ENCODE measurements at regions not wholly inside any gene's neighbourhood (a gene's known extent, or its start where the extent isn't known, plus 50 kb on each side); places are given as distances from the start of the nearest gene placed in this dataset.

GRCh38 chr18:76266236-76266991, 228.6 kb downstream of the ZNF516 start:
- Histone ChIP-seq H2AFZ (ENCODE audit: low read depth, low read length) (no peak overlapping the region), H3K27ac (ENCODE audit: extremely low read depth, low read depth, low read length) (no peak overlapping the region), H3K4me2 (ENCODE audit: insufficient read depth, low read length) (no peak overlapping the region), H3K4me1 (replicated peaks in 1 of 2; ENCODE audit: control insufficient read depth in 2 of 2, insufficient read depth in 2 of 2, low read length in 2 of 2) (no peaks in the 10 kb centered on the region), H3K9ac (ENCODE audit: insufficient read depth in 1 of 2, low read depth in 2 of 2, low read length in 2 of 2) (no peak overlapping the region), H3K9me1 (ENCODE audit: control insufficient read depth, insufficient read depth, low read length) (no peaks in the 10 kb centered on the region), H3K4me3 (no peak overlapping the region), H3K36me3 (ENCODE audit: control insufficient read depth, insufficient read depth, low read length) (no peaks in the 10 kb centered on the region), H3K79me2 (ENCODE audit: control insufficient read depth, insufficient read depth, low read length) (no peaks in the 10 kb centered on the region), H3K27me3 (ENCODE audit: control insufficient read depth in 2 of 2, insufficient read depth in 2 of 2, low read length in 2 of 2) (peaks cover 0 to 14% of the 10 kb centered on the region in 2 experiments; a peak in 3 of 5 replicates), H3K9me3 (replicated peaks; ENCODE audit: control insufficient read depth, insufficient read depth, low read depth, low read length) (no peaks in the 10 kb centered on the region), H4K20me1 (replicated peaks; ENCODE audit: control insufficient read depth, insufficient read depth, low read length) (no peaks in the 10 kb centered on the region)
- intact Hi-C loops (cut with micrococcal nuclease) (no loop called here), in situ Hi-C loops (cut with MboI) (no loop called here)
- ChIA-PET POLR2A (no interaction called here), CTCF (ENCODE audit: low intra/inter-chr PET ratio) (no interaction called here)
- 2% methylated on average over 8 of the region's 9 CpGs for WGBS (ENCODE audit: insufficient coverage, low coverage, missing lambda C conversion rate)
- DNase-seq (ENCODE audit: extremely low read depth in 1 of 4, low spot score in 3 of 4) (no peak), FAIRE-seq (no peak), ATAC-seq (no peak)
- no TSS peak for BruUV-seq (replicated peaks)
- TF ChIP-seq TCFL5 (CRISPR knock-in tag; conservative IDR thresholded peaks at IDR 0.05) (no peak), ZNF277 (CRISPR knock-in tag; IDR thresholded peaks at IDR 0.05; ENCODE audit: borderline replicate concordance) (no peak), ZBTB33 (CRISPR knock-in tag; IDR thresholded peaks at IDR 0.05) (no peak), ELF4 (CRISPR knock-in tag; IDR thresholded peaks at IDR 0.05) (no peak), CHD1 (IDR thresholded peaks at IDR 0.05; ENCODE audit: low read length) (no peak), GTF2B (IDR thresholded peaks at IDR 0.05; ENCODE audit: extremely low read depth, insufficient read length) (no peak), ZNF124 (CRISPR knock-in tag; IDR thresholded peaks at IDR 0.05) (no peak), ZBTB40 (IDR thresholded peaks at IDR 0.05) (no peak), ZBTB40 (CRISPR knock-in tag; IDR thresholded peaks at IDR 0.05) (no peak)

Measured in K562 (cell line).